ENCODE measurements at regions not wholly inside any gene's neighbourhood (a gene's known extent, or its start where the extent isn't known, plus 50 kb on each side); places are given as distances from the start of the nearest gene placed in this dataset.

- H3K4me3 ChIP-seq (replicated peaks; ENCODE audit: low read depth, low read length), result no peak overlapping the region
- TF ChIP-seq CTCF (IDR thresholded peaks at IDR 0.05; ENCODE audit: low read length, missing control alignments), result no peak
- no peak for DNase-seq (ENCODE audit: low read depth)
Observed at GRCh38 chr2:187129306-187129705, 280.3 kb upstream of the ZSWIM2 start.

GRCh38 chr2:187126247-187127005, 277.5 kb upstream of the ZSWIM2 start:
- TF ChIP-seq CTCF (IDR thresholded peaks at IDR 0.05; ENCODE audit: low read length, missing control alignments), result no peak
- no peak overlapping the region for H3K4me3 ChIP-seq (replicated peaks; ENCODE audit: low read depth, low read length)
- DNase-seq (ENCODE audit: low read depth), result no peak

GRCh38 chr2:187125318-187125717, 276.3 kb upstream of the ZSWIM2 start:
- no peak for TF ChIP-seq CTCF (IDR thresholded peaks at IDR 0.05; ENCODE audit: low read length, missing control alignments)
- DNase-seq (ENCODE audit: low read depth), result no peak
- H3K4me3 ChIP-seq (replicated peaks; ENCODE audit: low read depth, low read length), result no peak overlapping the region

GRCh38 chr2:187124529-187124928, 275.6 kb upstream of the ZSWIM2 start:
- no peak for DNase-seq (ENCODE audit: low read depth)
- H3K4me3 ChIP-seq (replicated peaks; ENCODE audit: low read depth, low read length), result no peak overlapping the region
- no peak for TF ChIP-seq CTCF (IDR thresholded peaks at IDR 0.05; ENCODE audit: low read length, missing control alignments)

GRCh38 chr2:187118331-187119099, 269.5 kb upstream of the ZSWIM2 start:
- TF ChIP-seq CTCF (IDR thresholded peaks at IDR 0.05; ENCODE audit: low read length, missing control alignments), result no peak
- no peak for DNase-seq (ENCODE audit: low read depth)
- H3K4me3 ChIP-seq (replicated peaks; ENCODE audit: low read depth, low read length), result no peak overlapping the region

GRCh38 chr2:187117483-187117882, 268.5 kb upstream of the ZSWIM2 start:
- DNase-seq (ENCODE audit: low read depth), result no peak
- no peak for TF ChIP-seq CTCF (IDR thresholded peaks at IDR 0.05; ENCODE audit: low read length, missing control alignments)
- no peak overlapping the region for H3K4me3 ChIP-seq (replicated peaks; ENCODE audit: low read depth, low read length)

Data from fibroblast of pulmonary artery (primary cell).